WTC11 (cell line): ENCODE measurements at regions not wholly inside any gene's neighbourhood (a gene's known extent, or its start where the extent isn't known, plus 50 kb on each side); places are given as distances from the start of the nearest gene placed in this dataset.

Experiments used
- ATAC-seq: fragments of 200-7000 bp; cut with Tn5 transposase; 2 replicates; pipeline ENCODE4 v1.10.0; 2021; ENCODE audit warnings: mild to moderate bottlenecking, moderate library complexity
- CTCF ChIA-PET: fragments of 300-600 bp; sonication (Branson Sonifier 250); formaldehyde crosslinking; loops from one replicate; lab custom pipeline; 2021; ENCODE audit warnings: antibody characterized with exemption; lab: Charles Lee
- POLR2A ChIA-PET: fragments of 350-600 bp; sonication (Branson Sonifier 250); formaldehyde crosslinking; loops from one replicate; lab custom pipeline; 2021; ENCODE audit warnings: antibody characterized with exemption; lab: Charles Lee
- DNase-seq: peaks from one replicate; pipeline ENCODE4 v3.0.0; 2021; ENCODE audit warnings: low spot score
- H3K27ac Mint-ChIP-seq: 2 replicates; pipeline ENCODE4 v1.8.0; 2021; ENCODE audit warnings: mixed read lengths
- H3K27me3 Mint-ChIP-seq: 2 replicates; pipeline ENCODE4 v1.8.0; 2021; ENCODE audit warnings: low read depth, mild to moderate bottlenecking, moderate library complexity, mixed read lengths
- H3K36me3 Mint-ChIP-seq: 2 replicates; pipeline ENCODE4 v1.8.0; 2021; ENCODE audit warnings: mixed read lengths
- H3K4me1 Mint-ChIP-seq: 2 replicates; pipeline ENCODE4 v1.8.0; 2022; ENCODE audit warnings: mixed read lengths
- H3K4me3 Mint-ChIP-seq: 2 replicates; pipeline ENCODE4 v1.8.0; 2021; ENCODE audit warnings: mild to moderate bottlenecking, moderate library complexity, mixed read lengths
- H3K9me3 Mint-ChIP-seq: 2 replicates; pipeline ENCODE4 v1.8.0; 2021; ENCODE audit warnings: mixed read lengths
- E2F5 ChIP-seq: sonication (generic); formaldehyde crosslinking; IDR thresholded peaks from 2 replicates; pipeline ENCODE4 v1.8.1; 2022; ENCODE audit warnings: mild to moderate bottlenecking, moderate library complexity, missing genetic modification reagents
- ELF4 ChIP-seq: sonication (generic); formaldehyde crosslinking; IDR thresholded peaks from 2 replicates; pipeline ENCODE4 v1.8.1; 2022; ENCODE audit warnings: low read depth, mild to moderate bottlenecking, moderate library complexity, missing genetic modification reagents
- ESRRA ChIP-seq: sonication (generic); formaldehyde crosslinking; IDR thresholded peaks from 2 replicates; pipeline ENCODE4 v1.8.1; 2022; ENCODE audit warnings: mild to moderate bottlenecking, missing genetic modification reagents, borderline replicate concordance
- ETV6 ChIP-seq: sonication (generic); formaldehyde crosslinking; IDR thresholded peaks from 2 replicates; pipeline ENCODE4 v1.8.1; 2022; ENCODE audit warnings: mild to moderate bottlenecking, missing genetic modification reagents
- FOXK1 ChIP-seq: sonication (generic); formaldehyde crosslinking; IDR thresholded peaks from 2 replicates; pipeline ENCODE4 v1.8.0; 2022; ENCODE audit warnings: mild to moderate bottlenecking, moderate library complexity, missing genetic modification reagents
- FOXP1 ChIP-seq: sonication (generic); formaldehyde crosslinking; IDR thresholded peaks from 2 replicates; pipeline ENCODE4 v1.8.0; 2022; ENCODE audit warnings: missing genetic modification reagents, mild to moderate bottlenecking, moderate library complexity, borderline replicate concordance
- GRHL2 ChIP-seq: fragments of 250-450 bp; sonication (Bioruptor Pico); IDR thresholded peaks from 2 replicates; pipeline ENCODE4 v1.8.0; 2022; ENCODE audit warnings: mild to moderate bottlenecking, moderate library complexity; ENCODE audit not compliant: insufficient replicate concordance, severe bottlenecking
- HMGA2 ChIP-seq: fragments of 250-450 bp; sonication (Bioruptor Pico); IDR thresholded peaks from 2 replicates; pipeline ENCODE4 v1.4.0; 2021; ENCODE audit warnings: mild to moderate bottlenecking, moderate library complexity
- MYBL2 ChIP-seq: sonication (generic); formaldehyde crosslinking; IDR thresholded peaks from 2 replicates; pipeline ENCODE4 v1.8.1; 2023; ENCODE audit warnings: mild to moderate bottlenecking, moderate library complexity, missing genetic modification reagents
- NFATC4 ChIP-seq: fragments of 250-450 bp; sonication (Bioruptor Pico); IDR thresholded peaks from 2 replicates; pipeline ENCODE4 v1.9.0; 2021; ENCODE audit warnings: mild to moderate bottlenecking
- NFE2L1 ChIP-seq: sonication (generic); formaldehyde crosslinking; IDR thresholded peaks from 2 replicates; pipeline ENCODE4 v1.8.1; 2023; ENCODE audit warnings: missing genetic modification reagents
- NR3C1 ChIP-seq: sonication (generic); formaldehyde crosslinking; conservative IDR thresholded peaks from 2 replicates; pipeline ENCODE4 v1.8.1; 2023; ENCODE audit warnings: low read depth, mild to moderate bottlenecking, missing genetic modification reagents
- PREB ChIP-seq: sonication (generic); formaldehyde crosslinking; IDR thresholded peaks from 2 replicates; pipeline ENCODE4 v1.8.1; 2022; ENCODE audit warnings: mild to moderate bottlenecking, missing genetic modification reagents, moderate library complexity, borderline replicate concordance
- SMAD4 ChIP-seq: sonication (generic); formaldehyde crosslinking; IDR thresholded peaks from 2 replicates; pipeline ENCODE4 v1.8.0; 2022; ENCODE audit warnings: mild to moderate bottlenecking, missing genetic modification reagents
- TCF7 ChIP-seq: sonication (generic); formaldehyde crosslinking; IDR thresholded peaks from 2 replicates; pipeline ENCODE4 v1.8.0; 2022; ENCODE audit warnings: mild to moderate bottlenecking, low read depth, missing genetic modification reagents, moderate library complexity
- TEAD1 ChIP-seq: sonication (generic); formaldehyde crosslinking; IDR thresholded peaks from 2 replicates; pipeline ENCODE4 v1.8.0; 2022; ENCODE audit warnings: mild to moderate bottlenecking, missing genetic modification reagents
- TEAD4 ChIP-seq: sonication (generic); formaldehyde crosslinking; IDR thresholded peaks from 2 replicates; pipeline ENCODE4 v1.8.0; 2022; ENCODE audit warnings: mild to moderate bottlenecking, missing genetic modification reagents
- USF2 ChIP-seq: sonication (generic); formaldehyde crosslinking; IDR thresholded peaks from 2 replicates; pipeline ENCODE4 v1.8.1; 2023; ENCODE audit warnings: mild to moderate bottlenecking, missing genetic modification reagents, moderate library complexity
- ZBTB43 ChIP-seq: sonication (generic); formaldehyde crosslinking; IDR thresholded peaks from 2 replicates; pipeline ENCODE4 v1.8.1; 2023; ENCODE audit warnings: mild to moderate bottlenecking, missing genetic modification reagents
- ZNF121 ChIP-seq: sonication (generic); formaldehyde crosslinking; IDR thresholded peaks from 2 replicates; pipeline ENCODE4 v1.8.0; 2023; ENCODE audit warnings: missing genetic modification reagents
- ZNF138 ChIP-seq: sonication (generic); formaldehyde crosslinking; conservative IDR thresholded peaks from 2 replicates; pipeline ENCODE4 v1.8.1; 2022; ENCODE audit warnings: mild to moderate bottlenecking, moderate library complexity, missing genetic modification reagents
- ZNF219 ChIP-seq: sonication (generic); formaldehyde crosslinking; IDR thresholded peaks from 2 replicates; pipeline ENCODE4 v1.8.0; 2023; ENCODE audit warnings: missing genetic modification reagents, mild to moderate bottlenecking, borderline replicate concordance
- ZNF317 ChIP-seq: sonication (generic); formaldehyde crosslinking; IDR thresholded peaks from 2 replicates; pipeline ENCODE4 v1.8.1; 2023; ENCODE audit warnings: low read depth, mild to moderate bottlenecking, moderate library complexity, missing genetic modification reagents, borderline replicate concordance
- ZNF416 ChIP-seq: fragments of 250-450 bp; sonication (Bioruptor Pico); IDR thresholded peaks from 2 replicates; pipeline ENCODE4 v1.9.0; 2021; ENCODE audit warnings: mild to moderate bottlenecking, inconsistent platforms
- ZSCAN18 ChIP-seq: fragments of 250-450 bp; sonication (Bioruptor Pico); IDR thresholded peaks from 2 replicates; pipeline ENCODE4 v2.1.2; 2022; ENCODE audit warnings: mild to moderate bottlenecking, moderate library complexity

GRCh38 chr5:106481374-106481773 lies 1189.4 kb downstream of the EFNA5 start:
- Mint-ChIP-seq H3K27ac (no peak overlapping the region), H3K27me3 (no peaks in the 10 kb centered on the region), H3K4me3 (no peak overlapping the region), H3K4me1 (0 out of 2 replicates have a peak, but pooled peaks cover 3% of the 10 kb centered on the region), H3K9me3 (no peaks in the 10 kb centered on the region), H3K36me3 (no peaks in the 10 kb centered on the region)
- CTCF ChIA-PET = no interaction called here
- DNase-seq = no peak
- TF ChIP-seq ZNF416 (CRISPR knock-in tag) = no peak
- no peak for TF ChIP-seq ZNF121 (CRISPR knock-in tag)
- no peak for TF ChIP-seq GRHL2 (CRISPR knock-in tag)
- no peak for TF ChIP-seq ZSCAN18 (CRISPR knock-in tag)
- no peak for TF ChIP-seq NFATC4 (CRISPR knock-in tag)
- TF ChIP-seq ZBTB43 (CRISPR knock-in tag) = no peak
- TF ChIP-seq FOXK1 (CRISPR knock-in tag) = no peak
- TF ChIP-seq TCF7 = no peak
- TF ChIP-seq FOXP1 = no peak
- TF ChIP-seq ETV6 = no peak
- TF ChIP-seq ELF4 (CRISPR knock-in tag) = no peak
- ATAC-seq = no peak
- POLR2A ChIA-PET = no interaction called here

GRCh38 chr5:106476630-106477029 lies 1194.1 kb downstream of the EFNA5 start:
- no peak for ATAC-seq
- H3K9me3 Mint-ChIP-seq = peaks cover 8% of the 10 kb centered on the region
- H3K27ac Mint-ChIP-seq = no peak overlapping the region
- peaks cover 5% of the 10 kb centered on the region for H3K36me3 Mint-ChIP-seq
- 0 out of 2 replicates have a peak, but pooled peaks cover 3% of the 10 kb centered on the region for H3K4me1 Mint-ChIP-seq
- CTCF ChIA-PET = interaction anchor here (1.1 kb wide), 1 partner anchor 22 kb away, joined by 4 read pairs; no protein-coding TSS in a partner anchor
- TF ChIP-seq MYBL2 (CRISPR knock-in tag) (no peak), NFE2L1 (no peak), NR3C1 (CRISPR knock-in tag) (no peak), HMGA2 (no peak), USF2 (CRISPR knock-in tag) (no peak), E2F5 (CRISPR knock-in tag) (no peak), ELF4 (CRISPR knock-in tag) (no peak), ZNF317 (CRISPR knock-in tag) (no peak), GRHL2 (CRISPR knock-in tag) (no peak), PREB (CRISPR knock-in tag) (no peak), ZNF121 (CRISPR knock-in tag) (no peak), FOXK1 (CRISPR knock-in tag) (no peak), NFATC4 (CRISPR knock-in tag) (no peak), SMAD4 (no peak), ZNF138 (CRISPR knock-in tag) (no peak), ZSCAN18 (CRISPR knock-in tag) (no peak), TEAD1 (CRISPR knock-in tag) (no peak), ESRRA (CRISPR knock-in tag) (no peak), ZNF219 (CRISPR knock-in tag) (no peak), TEAD4 (no peak)
- TF ChIP-seq, all 79 proteins: peak for 0
- POLR2A ChIA-PET = no interaction called here
- Mint-ChIP-seq H3K27me3 (no peaks in the 10 kb centered on the region), H3K4me3 (no peak overlapping the region)
- DNase-seq = no peak
